Karpas-422 (cell line): ENCODE measurements at regions not wholly inside any gene's neighbourhood (a gene's known extent, or its start where the extent isn't known, plus 50 kb on each side); places are given as distances from the start of the nearest gene placed in this dataset.

Source experiments
- DNase-seq: peaks from one replicate; pipeline ENCODE4 v3.0.0-alpha.2; 2015
- H2AFZ ChIP-seq: fragments of 200-600 bp; sonication (generic); 2 replicates; pipeline ENCODE4 v1.6.1; 2014; ENCODE audit warnings: antibody characterized with exemption, low read length, mixed read lengths
- H3K27ac ChIP-seq: fragments of 200-600 bp; sonication (generic); 2 replicates; pipeline ENCODE4 v1.5.1; 2014; ENCODE audit warnings: mild to moderate bottlenecking, low read length, moderate library complexity
- H3K27me3 ChIP-seq: fragments of 200-600 bp; sonication (generic); 2 replicates; pipeline ENCODE4 v1.6.1; 2014; ENCODE audit warnings: low read length, mixed read lengths
- H3K36me3 ChIP-seq: fragments of 200-600 bp; sonication (generic); 2 replicates; pipeline ENCODE4 v1.6.1; 2014; ENCODE audit warnings: low read length, mixed read lengths; ENCODE audit not compliant: insufficient read depth
- H3K4me1 ChIP-seq: fragments of 200-600 bp; sonication (generic); 2 replicates; pipeline ENCODE4 v1.6.1; 2014; ENCODE audit warnings: mild to moderate bottlenecking, low read length, mixed read lengths
- H3K4me2 ChIP-seq: fragments of 200-600 bp; sonication (generic); 2 replicates; pipeline ENCODE4 v1.6.1; 2014; ENCODE audit warnings: low read length, low read depth, mild to moderate bottlenecking; ENCODE audit not compliant: poor library complexity, severe bottlenecking
- H3K4me3 ChIP-seq: fragments of 200-600 bp; sonication (generic); 2 replicates; pipeline ENCODE4 v1.5.1; 2014; ENCODE audit warnings: mild to moderate bottlenecking, antibody characterized with exemption, low read length, mixed read lengths
- H3K79me2 ChIP-seq: fragments of 200-600 bp; sonication (generic); 2 replicates; pipeline ENCODE4 v1.6.1; 2014; ENCODE audit warnings: mild to moderate bottlenecking, low read length, mixed read lengths
- H3K9ac ChIP-seq: fragments of 200-600 bp; sonication (generic); 2 replicates; pipeline ENCODE4 v1.6.0; 2014; ENCODE audit warnings: low read length
- H3K9me2 ChIP-seq: fragments of 200-600 bp; sonication (generic), shearing (Covaris generic); replicated peaks from 2 replicates; pipeline ENCODE4 v1.6.0; 2014; ENCODE audit warnings: mild to moderate bottlenecking, low read length, moderate library complexity; ENCODE audit not compliant: insufficient read depth
- H3K9me3 ChIP-seq: fragments of 300-700, 200-600 bp; sonication (generic); 2 replicates; pipeline ENCODE4 v1.6.1; 2014; ENCODE audit warnings: low read length, mixed read lengths
- H4K20me1 ChIP-seq: fragments of 200-600 bp; sonication (generic); 2 replicates; pipeline ENCODE4 v1.6.1; 2014; ENCODE audit warnings: mild to moderate bottlenecking, antibody characterized with exemption, low read length, low read depth; ENCODE audit not compliant: insufficient read depth

DNA sequence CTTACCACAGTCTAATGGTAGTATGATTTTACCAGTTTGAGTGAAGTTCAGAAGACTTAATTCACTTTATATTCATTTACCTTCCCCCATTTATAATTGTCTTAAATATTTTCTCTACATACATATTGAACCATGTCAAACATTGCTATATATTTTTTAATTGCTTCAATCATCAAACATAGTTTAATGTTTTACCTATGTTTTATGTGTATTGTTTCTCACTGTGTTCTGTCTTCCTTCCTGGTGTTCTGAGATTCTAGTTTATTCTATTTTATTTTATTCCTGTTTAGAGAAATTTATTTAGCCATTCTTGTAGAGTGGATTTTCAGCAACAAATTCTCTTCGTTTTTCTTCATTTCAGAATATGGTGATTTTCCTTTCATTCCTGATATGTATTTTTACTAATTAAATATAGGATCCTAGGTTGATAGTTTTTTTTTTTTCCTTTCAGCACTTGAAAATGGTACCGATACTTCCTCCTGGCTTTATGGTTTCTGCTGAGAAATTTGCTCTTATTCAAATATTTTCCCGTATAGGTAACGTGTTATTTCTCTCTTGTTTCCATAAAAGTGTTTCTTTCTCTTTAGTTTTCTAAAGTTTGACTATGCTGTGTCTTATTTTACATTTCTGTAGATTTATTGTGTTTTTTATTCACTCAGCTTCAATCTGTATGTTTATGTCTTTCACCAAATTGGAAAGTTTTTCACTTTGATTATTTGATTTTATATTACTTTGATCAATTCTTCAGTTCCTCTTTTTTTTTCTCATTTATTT lies 201.8 kb upstream of the AGR3 start:
- no peak overlapping the region for H3K4me2 ChIP-seq
- H3K9me3 ChIP-seq = no peaks in the 10 kb centered on the region
- H3K27ac ChIP-seq = no peak overlapping the region
- no peaks in the 10 kb centered on the region for H3K79me2 ChIP-seq
- no peaks in the 10 kb centered on the region for H3K4me1 ChIP-seq
- no peaks in the 10 kb centered on the region for H3K9me2 ChIP-seq
- no peaks in the 10 kb centered on the region for H3K27me3 ChIP-seq
- H4K20me1 ChIP-seq = no peaks in the 10 kb centered on the region
- DNase-seq = no peak
- H2AFZ ChIP-seq = no peak overlapping the region
- H3K36me3 ChIP-seq = no peaks in the 10 kb centered on the region
- no peak overlapping the region for H3K4me3 ChIP-seq
- no peak overlapping the region for H3K9ac ChIP-seq

DNA sequence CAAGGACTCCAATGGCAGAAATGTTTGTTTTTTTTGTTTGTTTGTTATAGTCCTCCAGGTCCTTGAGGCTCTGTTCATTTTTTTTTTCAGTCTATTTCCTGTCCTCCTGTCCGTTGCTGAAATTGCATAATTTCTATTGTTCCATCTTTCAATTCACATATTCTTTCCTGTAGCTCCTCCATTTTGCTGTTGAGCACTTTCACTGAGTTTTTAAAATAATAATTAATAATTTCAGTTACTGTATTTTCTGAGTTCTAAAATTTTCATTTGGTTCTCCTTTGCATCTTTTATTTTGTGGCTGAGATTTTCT lies 202.3 kb upstream of the AGR3 start:
- no peaks in the 10 kb centered on the region for H3K9me3 ChIP-seq
- DNase-seq = no peak
- H3K27me3 ChIP-seq = no peaks in the 10 kb centered on the region
- H3K4me3 ChIP-seq = no peak overlapping the region
- no peak overlapping the region for H3K9ac ChIP-seq
- H3K4me1 ChIP-seq = no peaks in the 10 kb centered on the region
- no peak overlapping the region for H3K27ac ChIP-seq
- no peaks in the 10 kb centered on the region for H3K36me3 ChIP-seq
- H2AFZ ChIP-seq = no peak overlapping the region
- H4K20me1 ChIP-seq = no peaks in the 10 kb centered on the region
- no peaks in the 10 kb centered on the region for H3K79me2 ChIP-seq
- H3K9me2 ChIP-seq = no peaks in the 10 kb centered on the region
- H3K4me2 ChIP-seq = no peak overlapping the region

DNA sequence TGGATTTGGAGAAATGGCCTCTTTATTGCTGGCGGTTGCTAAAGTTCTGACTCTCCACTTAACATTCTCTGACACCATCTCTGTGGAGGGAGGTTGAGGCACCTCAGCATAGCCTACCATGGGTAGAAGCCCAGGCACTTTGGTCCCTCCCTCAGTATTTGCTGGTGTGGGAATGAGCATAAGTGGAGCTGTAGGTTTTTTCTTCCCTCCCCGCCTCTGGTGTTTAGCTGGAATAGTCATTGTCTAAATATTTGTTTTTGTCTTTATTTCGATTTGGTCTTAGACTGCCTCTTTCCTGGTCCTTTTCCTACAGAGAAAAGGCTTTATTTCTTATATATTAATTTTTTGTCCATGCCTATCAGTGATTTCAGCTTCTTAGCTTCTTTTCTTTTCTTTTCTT lies 203.4 kb upstream of the AGR3 start:
- H3K27ac ChIP-seq = no peak overlapping the region
- H3K9me2 ChIP-seq = no peaks in the 10 kb centered on the region
- H3K9me3 ChIP-seq = no peaks in the 10 kb centered on the region
- H3K27me3 ChIP-seq = no peaks in the 10 kb centered on the region
- no peak overlapping the region for H2AFZ ChIP-seq
- H4K20me1 ChIP-seq = no peaks in the 10 kb centered on the region
- H3K4me3 ChIP-seq = no peak overlapping the region
- no peak for DNase-seq
- H3K9ac ChIP-seq = no peak overlapping the region
- H3K36me3 ChIP-seq = no peaks in the 10 kb centered on the region
- no peaks in the 10 kb centered on the region for H3K79me2 ChIP-seq
- H3K4me1 ChIP-seq = no peaks in the 10 kb centered on the region
- H3K4me2 ChIP-seq = no peak overlapping the region

DNA sequence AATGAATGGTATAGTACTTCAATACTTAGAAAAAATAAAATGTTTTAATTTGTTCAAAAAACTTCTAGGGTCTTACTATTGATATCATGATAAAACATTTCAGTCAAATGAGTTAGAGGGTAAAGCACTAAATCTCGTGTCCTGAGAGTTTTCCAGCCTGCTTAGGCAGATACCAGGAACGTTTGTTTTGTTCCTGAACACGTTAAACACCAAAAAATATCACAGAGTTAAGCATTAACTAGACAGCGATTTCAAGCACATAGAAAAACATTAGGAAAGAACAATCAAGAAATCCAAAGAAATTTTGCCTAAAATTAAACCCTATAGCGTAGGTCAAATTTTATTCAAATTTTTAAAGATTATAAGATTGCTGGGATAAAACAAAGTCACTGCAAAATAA lies 204.6 kb upstream of the AGR3 start:
- no peaks in the 10 kb centered on the region for H3K79me2 ChIP-seq
- H3K4me1 ChIP-seq = no peaks in the 10 kb centered on the region
- H3K36me3 ChIP-seq = no peaks in the 10 kb centered on the region
- no peaks in the 10 kb centered on the region for H3K9me2 ChIP-seq
- H3K4me2 ChIP-seq = no peak overlapping the region
- H2AFZ ChIP-seq = no peak overlapping the region
- DNase-seq = no peak
- no peak overlapping the region for H3K9ac ChIP-seq
- no peaks in the 10 kb centered on the region for H4K20me1 ChIP-seq
- H3K27me3 ChIP-seq = no peaks in the 10 kb centered on the region
- no peak overlapping the region for H3K27ac ChIP-seq
- no peak overlapping the region for H3K4me3 ChIP-seq
- no peaks in the 10 kb centered on the region for H3K9me3 ChIP-seq

DNA sequence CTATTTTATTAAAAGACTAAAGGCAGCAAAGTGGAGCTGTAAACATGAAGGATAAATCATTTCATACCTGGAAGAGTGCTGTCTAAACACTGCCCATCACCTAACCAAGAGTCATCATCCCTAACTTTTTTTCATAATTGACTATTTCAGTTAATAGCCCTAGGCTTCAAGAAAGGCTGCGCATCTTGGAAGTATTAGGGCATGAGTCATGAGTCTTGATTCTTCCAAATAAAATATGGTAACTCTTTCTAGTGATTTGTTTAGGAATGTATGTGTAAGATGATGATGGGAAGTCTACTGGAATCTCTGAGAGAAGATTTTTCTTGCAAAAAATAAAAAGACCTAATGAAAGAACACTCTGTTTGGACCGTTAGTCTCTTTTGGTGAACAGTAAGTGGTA lies 207.7 kb upstream of the AHR start:
- Histone ChIP-seq H3K9me3 (no peaks in the 10 kb centered on the region), H3K36me3 (no peaks in the 10 kb centered on the region), H3K79me2 (no peaks in the 10 kb centered on the region), H3K4me3 (no peak overlapping the region), H3K27me3 (no peaks in the 10 kb centered on the region), H2AFZ (no peak overlapping the region), H3K4me2 (no peak overlapping the region), H4K20me1 (no peaks in the 10 kb centered on the region), H3K4me1 (no peaks in the 10 kb centered on the region), H3K9me2 (no peaks in the 10 kb centered on the region), H3K27ac (no peak overlapping the region), H3K9ac (no peak overlapping the region)
- DNase-seq = no peak

DNA sequence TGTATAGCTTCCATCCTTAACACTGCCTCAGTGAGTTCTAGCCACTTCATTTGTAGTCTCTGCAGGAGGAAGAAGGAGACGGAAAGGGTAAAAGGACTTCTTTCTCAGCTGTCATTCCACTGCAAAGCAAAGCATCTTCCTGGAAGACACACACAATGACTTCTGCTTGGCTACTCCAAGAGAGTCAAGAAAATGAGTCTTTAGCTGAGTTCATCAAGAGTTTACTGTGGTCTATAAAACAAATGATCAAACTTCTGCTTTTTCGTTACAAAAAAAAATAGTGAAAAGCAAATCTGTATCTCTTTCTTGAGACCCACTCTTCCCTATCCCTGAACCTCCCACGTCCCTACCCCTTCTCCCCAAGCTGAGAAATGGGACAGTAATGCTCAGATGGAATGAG lies 205.0 kb upstream of the AHR start:
- no peaks in the 10 kb centered on the region for H3K79me2 ChIP-seq
- H4K20me1 ChIP-seq = no peaks in the 10 kb centered on the region
- H3K4me1 ChIP-seq = peaks cover 3% of the 10 kb centered on the region
- no peak overlapping the region for H3K4me2 ChIP-seq
- no peaks in the 10 kb centered on the region for H3K27me3 ChIP-seq
- DNase-seq = no peak
- no peaks in the 10 kb centered on the region for H3K9me2 ChIP-seq
- H3K9me3 ChIP-seq = no peaks in the 10 kb centered on the region
- H3K27ac ChIP-seq = no peak overlapping the region
- H3K9ac ChIP-seq = no peak overlapping the region
- no peak overlapping the region for H2AFZ ChIP-seq
- no peaks in the 10 kb centered on the region for H3K36me3 ChIP-seq
- H3K4me3 ChIP-seq = no peak overlapping the region

DNA sequence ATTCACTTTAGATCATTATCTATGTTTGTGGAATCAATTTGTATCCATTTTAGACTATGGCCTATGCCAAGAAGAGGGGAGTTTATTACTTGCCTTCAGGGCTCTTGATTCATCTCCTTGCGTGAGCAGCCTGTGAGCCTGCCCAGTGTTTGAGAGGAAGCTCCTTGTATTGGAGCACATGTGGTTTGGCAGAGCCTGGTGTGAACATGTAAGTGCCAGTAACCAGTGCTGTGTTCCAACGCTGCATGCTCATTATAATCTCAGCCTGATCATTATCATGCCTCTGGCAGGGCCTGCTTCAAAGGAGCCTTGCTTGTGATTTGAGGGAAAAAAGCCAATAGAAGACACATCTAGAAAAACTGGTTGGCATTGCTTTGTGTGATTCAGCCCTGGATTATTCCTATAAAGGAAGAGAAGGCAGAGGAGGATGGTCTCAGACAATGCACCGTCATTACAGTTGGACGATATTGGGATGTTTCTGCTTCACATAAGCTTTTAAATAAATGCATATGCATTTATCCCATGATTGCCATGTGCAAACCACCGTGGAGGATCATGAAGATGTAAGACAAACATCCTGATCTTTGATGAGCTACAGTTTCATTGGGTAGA lies 203.4 kb upstream of the AHR start:
- Histone ChIP-seq H4K20me1 (no peaks in the 10 kb centered on the region), H3K4me2 (no peak overlapping the region), H3K4me3 (no peak overlapping the region), H3K79me2 (no peaks in the 10 kb centered on the region), H3K4me1 (peaks cover 3% of the 10 kb centered on the region), H3K9ac (no peak overlapping the region), H3K27me3 (no peaks in the 10 kb centered on the region), H3K9me3 (no peaks in the 10 kb centered on the region), H3K36me3 (no peaks in the 10 kb centered on the region), H3K9me2 (no peaks in the 10 kb centered on the region), H3K27ac (no peak overlapping the region), H2AFZ (no peak overlapping the region)
- no peak for DNase-seq

DNA sequence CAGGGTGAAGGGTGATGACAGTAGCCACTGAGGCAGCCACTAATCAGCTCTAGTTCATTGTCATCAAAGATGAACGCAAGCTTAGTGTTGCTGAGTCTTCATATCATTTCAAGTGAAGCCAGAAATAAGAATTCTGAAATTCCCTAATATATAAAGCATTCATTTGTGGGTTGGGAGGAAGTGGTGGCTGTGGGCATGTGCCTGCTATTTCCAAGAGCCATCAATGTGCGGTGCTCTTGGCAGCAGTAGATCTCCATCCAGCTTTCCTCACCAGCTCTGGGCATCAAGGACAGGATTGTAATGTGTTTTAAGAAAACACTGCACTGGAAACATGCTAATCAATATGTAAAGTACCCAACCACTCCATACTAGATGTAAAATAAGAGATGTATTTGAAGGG lies 202.5 kb upstream of the AHR start:
- Histone ChIP-seq H3K9ac (no peak overlapping the region), H3K9me3 (no peaks in the 10 kb centered on the region), H3K36me3 (no peaks in the 10 kb centered on the region), H3K4me1 (peaks cover 3% of the 10 kb centered on the region), H2AFZ (no peak overlapping the region), H3K4me2 (no peak overlapping the region), H3K4me3 (no peak overlapping the region), H3K27me3 (no peaks in the 10 kb centered on the region), H3K79me2 (no peaks in the 10 kb centered on the region), H3K27ac (no peak overlapping the region), H4K20me1 (no peaks in the 10 kb centered on the region), H3K9me2 (no peaks in the 10 kb centered on the region)
- DNase-seq = no peak
